ENCODE measurements at regions not wholly inside any gene's neighbourhood (a gene's known extent, or its start where the extent isn't known, plus 50 kb on each side); places are given as distances from the start of the nearest gene placed in this dataset.
"Not testable (repeated sequence)": the region's sequence is repeated elsewhere in the genome, so short reads cannot be mapped to it uniquely, and the experiment has no call there.

DNA sequence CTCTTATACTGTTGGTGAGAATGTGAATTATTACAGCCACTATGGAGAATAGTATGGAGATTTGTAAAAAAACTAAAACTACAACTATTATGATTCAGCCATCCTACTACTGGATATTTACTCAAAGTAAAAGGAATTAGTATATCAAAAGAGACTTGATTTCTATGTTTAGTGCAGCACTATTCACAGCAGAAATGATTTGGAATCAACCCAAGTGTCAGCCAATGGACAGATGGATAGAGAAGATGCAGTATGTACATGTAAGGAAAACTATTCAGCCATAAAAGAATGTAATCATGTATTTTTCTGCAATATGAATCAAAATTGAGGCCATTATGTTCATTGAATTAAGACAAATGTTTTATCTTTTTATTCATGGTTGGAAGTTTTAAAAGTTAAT is 1705.5 kb downstream of the SLITRK1 start:
- H3K27me3 ChIP-seq (ENCODE audit: control insufficient read depth in 2 of 2, insufficient read depth in 1 of 2, low read length in 1 of 2) = no peaks in the 10 kb centered on the region
- H3K36me3 ChIP-seq (ENCODE audit: control insufficient read depth in 2 of 2, insufficient read depth in 2 of 2, low read length in 1 of 2) = no peaks in the 10 kb centered on the region
- H3K4me1 ChIP-seq (ENCODE audit: control insufficient read depth in 2 of 2, insufficient read depth in 2 of 2, low read length in 2 of 2) = no peaks in the 10 kb centered on the region
- no peaks in the 10 kb centered on the region for H3K9me3 ChIP-seq (ENCODE audit: control insufficient read depth in 2 of 2, insufficient read depth in 1 of 2, low read length in 1 of 2)
- no peak overlapping the region for H3K27ac ChIP-seq (ENCODE audit: low read depth in 1 of 2, low read length in 1 of 2)
- DNase-seq (ENCODE audit: low read depth in 6 of 9, low spot score in 9 of 9) = no peak
- H3K4me3 ChIP-seq (ENCODE audit: low read length in 2 of 2) = no peak overlapping the region

GRCh38 chr13:82165396-82166174 is 1716.7 kb downstream of the SLITRK1 start:
- WGBS = 92% methylated on average over 18 of the region's 18 CpGs
- no peaks in the 10 kb centered on the region for H3K4me1 ChIP-seq (ENCODE audit: control insufficient read depth in 2 of 2, insufficient read depth in 2 of 2, low read length in 2 of 2)
- no peak overlapping the region for H3K4me3 ChIP-seq (ENCODE audit: low read length in 2 of 2)
- H3K9me3 ChIP-seq (ENCODE audit: control insufficient read depth in 2 of 2, insufficient read depth in 1 of 2, low read length in 1 of 2) = peaks cover 1 to 13% of the 10 kb centered on the region in 2 donors
- H3K27me3 ChIP-seq (ENCODE audit: control insufficient read depth in 2 of 2, insufficient read depth in 1 of 2, low read length in 1 of 2) = no peaks in the 10 kb centered on the region
- DNase-seq (ENCODE audit: low read depth in 6 of 9, low spot score in 9 of 9) = no peak
- H3K36me3 ChIP-seq (ENCODE audit: control insufficient read depth in 2 of 2, insufficient read depth in 2 of 2, low read length in 1 of 2) = no peaks in the 10 kb centered on the region
- no peak overlapping the region for H3K27ac ChIP-seq (ENCODE audit: low read depth in 1 of 2, low read length in 1 of 2)

GRCh38 chr13:82164780-82165395 is 1717.4 kb downstream of the SLITRK1 start:
- DNase-seq (ENCODE audit: low read depth in 6 of 9, low spot score in 9 of 9); H3K27ac ChIP-seq (ENCODE audit: low read depth in 1 of 2, low read length in 1 of 2); H3K4me3 ChIP-seq (ENCODE audit: low read length in 2 of 2); H3K36me3 ChIP-seq (ENCODE audit: control insufficient read depth in 2 of 2, insufficient read depth in 2 of 2, low read length in 1 of 2); H3K4me1 ChIP-seq (ENCODE audit: control insufficient read depth in 2 of 2, insufficient read depth in 2 of 2, low read length in 2 of 2); H3K27me3 ChIP-seq (ENCODE audit: control insufficient read depth in 2 of 2, insufficient read depth in 1 of 2, low read length in 1 of 2): not testable (repeated sequence)
- peaks cover 1 to 13% of the 10 kb centered on the region in 2 donors for H3K9me3 ChIP-seq (ENCODE audit: control insufficient read depth in 2 of 2, insufficient read depth in 1 of 2, low read length in 1 of 2)
- WGBS = 92% methylated on average over 31 of the region's 31 CpGs

GRCh38 chr13:82147526-82147925 is 1734.7 kb downstream of the SLITRK1 start:
- no peak for DNase-seq (ENCODE audit: low read depth in 6 of 9, low spot score in 9 of 9)

GRCh38 chr13:82136880-82137279 is 1745.4 kb downstream of the SLITRK1 start:
- no peak overlapping the region for H3K4me3 ChIP-seq (ENCODE audit: low read length in 2 of 2)
- H3K27ac ChIP-seq (ENCODE audit: low read depth in 1 of 2, low read length in 1 of 2) = no peak overlapping the region
- no peak for DNase-seq (ENCODE audit: low read depth in 6 of 9, low spot score in 9 of 9)
- no peaks in the 10 kb centered on the region for H3K4me1 ChIP-seq (ENCODE audit: control insufficient read depth in 2 of 2, insufficient read depth in 2 of 2, low read length in 2 of 2)
- 85% methylated on average over 2 of the region's 2 CpGs for WGBS
- no peaks in the 10 kb centered on the region for H3K36me3 ChIP-seq (ENCODE audit: control insufficient read depth in 2 of 2, insufficient read depth in 2 of 2, low read length in 1 of 2)
- H3K9me3 ChIP-seq (ENCODE audit: control insufficient read depth in 2 of 2, insufficient read depth in 1 of 2, low read length in 1 of 2) = no peaks in the 10 kb centered on the region
- no peaks in the 10 kb centered on the region for H3K27me3 ChIP-seq (ENCODE audit: control insufficient read depth in 2 of 2, insufficient read depth in 1 of 2, low read length in 1 of 2)

More at GRCh38 chr13:82147526-82147925, 1734.7 kb downstream of the SLITRK1 start:
- H3K9me3 ChIP-seq (ENCODE audit: control insufficient read depth in 2 of 2, insufficient read depth in 1 of 2, low read length in 1 of 2) = no peaks in the 10 kb centered on the region
- no peaks in the 10 kb centered on the region for H3K27me3 ChIP-seq (ENCODE audit: control insufficient read depth in 2 of 2, insufficient read depth in 1 of 2, low read length in 1 of 2)
- H3K4me3 ChIP-seq (ENCODE audit: low read length in 2 of 2) = no peak overlapping the region
- no peak overlapping the region for H3K27ac ChIP-seq (ENCODE audit: low read depth in 1 of 2, low read length in 1 of 2)
- no peaks in the 10 kb centered on the region for H3K4me1 ChIP-seq (ENCODE audit: control insufficient read depth in 2 of 2, insufficient read depth in 2 of 2, low read length in 2 of 2)
- H3K36me3 ChIP-seq (ENCODE audit: control insufficient read depth in 2 of 2, insufficient read depth in 2 of 2, low read length in 1 of 2) = no peaks in the 10 kb centered on the region

GRCh38 chr13:82129281-82129680 is 1753.0 kb downstream of the SLITRK1 start:
- no peaks in the 10 kb centered on the region for H3K27me3 ChIP-seq (ENCODE audit: control insufficient read depth in 2 of 2, insufficient read depth in 1 of 2, low read length in 1 of 2)
- no peaks in the 10 kb centered on the region for H3K36me3 ChIP-seq (ENCODE audit: control insufficient read depth in 2 of 2, insufficient read depth in 2 of 2, low read length in 1 of 2)
- 39% methylated on average over 1 of the region's 1 CpG for WGBS
- no peaks in the 10 kb centered on the region for H3K4me1 ChIP-seq (ENCODE audit: control insufficient read depth in 2 of 2, insufficient read depth in 2 of 2, low read length in 2 of 2)
- no peak overlapping the region for H3K27ac ChIP-seq (ENCODE audit: low read depth in 1 of 2, low read length in 1 of 2)
- no peak for DNase-seq (ENCODE audit: low read depth in 6 of 9, low spot score in 9 of 9)
- H3K4me3 ChIP-seq (ENCODE audit: low read length in 2 of 2) = no peak overlapping the region
- no peaks in the 10 kb centered on the region for H3K9me3 ChIP-seq (ENCODE audit: control insufficient read depth in 2 of 2, insufficient read depth in 1 of 2, low read length in 1 of 2)

DNA sequence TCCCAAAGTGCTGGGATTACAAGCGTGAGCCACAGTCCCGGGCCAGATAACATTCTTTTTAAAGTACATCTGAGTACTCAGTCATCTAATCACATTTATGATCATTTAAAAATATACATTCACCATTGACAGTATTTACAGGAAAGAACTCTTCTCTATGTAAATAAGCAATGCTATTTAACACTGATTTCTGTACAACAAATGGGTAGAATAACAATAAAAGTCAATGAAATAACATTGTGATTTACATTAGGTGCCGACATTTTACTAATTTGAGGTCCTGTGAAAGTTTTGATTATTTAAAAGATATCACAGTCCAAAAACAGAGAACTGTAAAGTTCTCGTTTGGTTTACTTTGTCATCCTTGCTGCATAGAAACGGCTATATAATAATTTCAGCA is 1763.7 kb downstream of the SLITRK1 start:
- no peak for DNase-seq (ENCODE audit: low read depth in 6 of 9, low spot score in 9 of 9)
- no peaks in the 10 kb centered on the region for H3K36me3 ChIP-seq (ENCODE audit: control insufficient read depth in 2 of 2, insufficient read depth in 2 of 2, low read length in 1 of 2)
- no peak overlapping the region for H3K4me3 ChIP-seq (ENCODE audit: low read length in 2 of 2)
- H3K9me3 ChIP-seq (ENCODE audit: control insufficient read depth in 2 of 2, insufficient read depth in 1 of 2, low read length in 1 of 2) = peaks cover 0 to 3% of the 10 kb centered on the region in 2 donors
- H3K27me3 ChIP-seq (ENCODE audit: control insufficient read depth in 2 of 2, insufficient read depth in 1 of 2, low read length in 1 of 2) = no peaks in the 10 kb centered on the region
- 93% methylated on average over 5 of the region's 5 CpGs for WGBS
- no peaks in the 10 kb centered on the region for H3K4me1 ChIP-seq (ENCODE audit: control insufficient read depth in 2 of 2, insufficient read depth in 2 of 2, low read length in 2 of 2)
- no peak overlapping the region for H3K27ac ChIP-seq (ENCODE audit: low read depth in 1 of 2, low read length in 1 of 2)

DNA sequence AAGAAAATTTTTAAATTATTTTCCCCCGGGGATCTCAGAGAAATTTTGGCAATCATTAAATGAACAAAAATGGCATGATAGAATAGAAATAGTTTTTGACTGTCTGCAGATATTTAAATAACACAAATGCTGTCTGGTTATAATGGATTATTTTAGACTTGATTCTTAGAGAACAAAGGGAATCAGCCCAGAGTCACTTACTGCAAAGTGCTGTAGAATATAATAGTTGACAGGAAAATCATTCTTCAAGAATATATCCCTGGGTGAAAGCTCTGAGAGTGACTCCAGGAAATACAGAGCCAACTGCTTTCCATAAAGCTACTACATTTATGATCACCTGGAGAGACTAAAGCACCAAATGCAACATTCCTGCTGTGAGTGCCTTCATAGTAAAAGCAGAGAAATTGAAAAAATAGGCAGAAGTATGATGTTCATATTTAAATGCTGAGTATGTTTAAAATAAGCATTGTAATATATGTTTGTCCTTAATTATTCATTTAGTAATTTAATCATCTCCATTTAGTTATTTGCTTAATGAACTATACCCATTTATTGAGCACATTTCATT is 1765.8 kb downstream of the SLITRK1 start:
- Histone ChIP-seq H3K27ac (ENCODE audit: low read depth in 1 of 2, low read length in 1 of 2) (no peak overlapping the region), H3K4me3 (ENCODE audit: low read length in 2 of 2) (no peak overlapping the region), H3K9me3 (ENCODE audit: control insufficient read depth in 2 of 2, insufficient read depth in 1 of 2, low read length in 1 of 2) (peaks cover 0 to 3% of the 10 kb centered on the region in 2 donors), H3K4me1 (ENCODE audit: control insufficient read depth in 2 of 2, insufficient read depth in 2 of 2, low read length in 2 of 2) (no peaks in the 10 kb centered on the region), H3K36me3 (ENCODE audit: control insufficient read depth in 2 of 2, insufficient read depth in 2 of 2, low read length in 1 of 2) (no peaks in the 10 kb centered on the region), H3K27me3 (ENCODE audit: control insufficient read depth in 2 of 2, insufficient read depth in 1 of 2, low read length in 1 of 2) (no peaks in the 10 kb centered on the region)
- 94% methylated on average over 1 of the region's 1 CpG for WGBS
- no peak for DNase-seq (ENCODE audit: low read depth in 6 of 9, low spot score in 9 of 9)

DNA sequence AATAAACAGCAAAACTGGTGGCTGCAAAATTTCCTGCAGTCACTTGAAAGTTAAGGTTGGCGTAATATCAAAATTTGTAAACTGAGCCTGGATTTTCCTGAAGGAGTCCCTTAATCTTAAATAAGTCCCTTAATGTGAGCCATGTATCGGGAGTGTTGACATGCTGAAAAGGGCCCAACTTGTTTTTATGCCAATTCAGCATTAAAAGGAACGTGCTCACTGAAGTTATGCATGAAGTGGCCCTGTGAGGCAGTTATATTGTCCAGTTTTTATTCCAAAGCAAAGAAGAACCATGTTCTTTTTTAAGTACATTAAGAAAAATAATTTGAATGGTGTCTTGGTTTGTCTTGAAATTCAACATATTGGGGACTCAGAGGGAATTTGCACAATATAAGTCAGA is 1766.9 kb downstream of the SLITRK1 start:
- Histone ChIP-seq H3K9me3 (ENCODE audit: control insufficient read depth in 2 of 2, insufficient read depth in 1 of 2, low read length in 1 of 2) (peaks cover 0 to 3% of the 10 kb centered on the region in 2 donors), H3K36me3 (ENCODE audit: control insufficient read depth in 2 of 2, insufficient read depth in 2 of 2, low read length in 1 of 2) (no peaks in the 10 kb centered on the region), H3K4me1 (ENCODE audit: control insufficient read depth in 2 of 2, insufficient read depth in 2 of 2, low read length in 2 of 2) (no peaks in the 10 kb centered on the region), H3K27ac (ENCODE audit: low read depth in 1 of 2, low read length in 1 of 2) (no peak overlapping the region), H3K4me3 (ENCODE audit: low read length in 2 of 2) (no peak overlapping the region), H3K27me3 (ENCODE audit: control insufficient read depth in 2 of 2, insufficient read depth in 1 of 2, low read length in 1 of 2) (no peaks in the 10 kb centered on the region)
- WGBS = 88% methylated on average over 3 of the region's 3 CpGs
- DNase-seq (ENCODE audit: low read depth in 6 of 9, low spot score in 9 of 9) = no peak

Data from thymus (tissue), 11 donors.